ENCODE measurements at regions not wholly inside any gene's neighbourhood (a gene's known extent, or its start where the extent isn't known, plus 50 kb on each side); places are given as distances from the start of the nearest gene placed in this dataset.

GRCh38 chr6:153947808-153948447, 91.1 kb upstream of the OPRM1 start:
- Mint-ChIP-seq H3K4me3 (no peak overlapping the region), H3K9me3 (no peaks in the 10 kb centered on the region), H3K4me1 (peaks cover 0 to 5% (median 0%) of the 10 kb centered on the region in 7 donors), H3K27me3 (peaks cover 0 to 15% (median 8%) of the 10 kb centered on the region in 5 donors), H3K27ac (no peak overlapping the region), H3K36me3 (no peaks in the 10 kb centered on the region)
- intact Hi-C loops (cut with micrococcal nuclease), result loop anchor here in 1 of 2 donors (2.0 kb wide), 1 partner anchor 717 kb away; no protein-coding TSS in a partner anchor
- DNase-seq, result peak in 3 of 9 donors; percentile 3 to 9 (median 3)
- Histone ChIP-seq H3K9me3 (ENCODE audit: control insufficient read depth in 2 of 3, low read length in 3 of 3) (no peaks in the 10 kb centered on the region), H3K27me3 (ENCODE audit: control insufficient read depth in 2 of 2, insufficient read depth in 2 of 2, low read length in 2 of 2) (no peaks in the 10 kb centered on the region), H3K4me3 (ENCODE audit: low read length) (no peak overlapping the region), H3K27ac (ENCODE audit: low read depth, low read length) (no peak overlapping the region), H3K36me3 (ENCODE audit: control insufficient read depth in 2 of 3, insufficient read depth in 3 of 3, low read length in 3 of 3) (no peaks in the 10 kb centered on the region), H3K4me1 (ENCODE audit: control insufficient read depth in 2 of 2, insufficient read depth in 2 of 2, low read length in 2 of 2) (no peaks in the 10 kb centered on the region)
- ChIA-PET CTCF (no interaction called here), POLR2A (no interaction called here)
- ATAC-seq, result no peak

GRCh38 chr6:153944201-153944600, 94.8 kb upstream of the OPRM1 start:
- H3K36me3 ChIP-seq (ENCODE audit: control insufficient read depth in 2 of 3, insufficient read depth in 3 of 3, low read length in 3 of 3), result no peaks in the 10 kb centered on the region
- CTCF ChIA-PET, result no interaction called here
- no peak for DNase-seq
- intact Hi-C loops (cut with micrococcal nuclease), result no loop called here
- H3K27ac ChIP-seq (ENCODE audit: low read depth, low read length), result no peak overlapping the region
- no peaks in the 10 kb centered on the region for H3K27me3 ChIP-seq (ENCODE audit: control insufficient read depth in 2 of 2, insufficient read depth in 2 of 2, low read length in 2 of 2)
- Mint-ChIP-seq H3K27me3 (peaks cover 0 to 8% (median 4%) of the 10 kb centered on the region in 5 donors), H3K27ac (no peak overlapping the region), H3K4me3 (no peak overlapping the region), H3K9me3 (no peaks in the 10 kb centered on the region), H3K4me1 (peaks cover 0 to 5% (median 0%) of the 10 kb centered on the region in 7 donors), H3K36me3 (no peaks in the 10 kb centered on the region)
- H3K9me3 ChIP-seq (ENCODE audit: control insufficient read depth in 2 of 3, low read length in 3 of 3), result no peaks in the 10 kb centered on the region
- no peak for ATAC-seq
- H3K4me3 ChIP-seq (ENCODE audit: low read length), result no peak overlapping the region
- H3K4me1 ChIP-seq (ENCODE audit: control insufficient read depth in 2 of 2, insufficient read depth in 2 of 2, low read length in 2 of 2), result no peaks in the 10 kb centered on the region
- POLR2A ChIA-PET, result no interaction called here

GRCh38 chr6:153942361-153942760, 96.7 kb upstream of the OPRM1 start:
- H3K4me1 Mint-ChIP-seq, result no peaks in the 10 kb centered on the region
- no peak overlapping the region for H3K27ac Mint-ChIP-seq
- H3K4me1 ChIP-seq (ENCODE audit: control insufficient read depth in 2 of 2, insufficient read depth in 2 of 2, low read length in 2 of 2), result no peaks in the 10 kb centered on the region
- intact Hi-C loops (cut with micrococcal nuclease), result no loop called here
- H3K4me3 ChIP-seq (ENCODE audit: low read length), result no peak overlapping the region
- no peaks in the 10 kb centered on the region for H3K27me3 ChIP-seq (ENCODE audit: control insufficient read depth in 2 of 2, insufficient read depth in 2 of 2, low read length in 2 of 2)
- POLR2A ChIA-PET, result no interaction called here
- H3K36me3 ChIP-seq (ENCODE audit: control insufficient read depth in 2 of 3, insufficient read depth in 3 of 3, low read length in 3 of 3), result no peaks in the 10 kb centered on the region
- H3K36me3 Mint-ChIP-seq, result no peaks in the 10 kb centered on the region
- DNase-seq (no peak), ATAC-seq (no peak)
- H3K4me3 Mint-ChIP-seq, result no peak overlapping the region
- no peaks in the 10 kb centered on the region for H3K9me3 ChIP-seq (ENCODE audit: control insufficient read depth in 2 of 3, low read length in 3 of 3)
- H3K9me3 Mint-ChIP-seq, result peaks cover 0 to 1% (median 0%) of the 10 kb centered on the region in 11 donors
- no peak overlapping the region for H3K27ac ChIP-seq (ENCODE audit: low read depth, low read length)
- peaks cover 0 to 10% (median 6%) of the 10 kb centered on the region in 5 donors for H3K27me3 Mint-ChIP-seq
- CTCF ChIA-PET, result no interaction called here

GRCh38 chr6:153941768-153942167, 97.3 kb upstream of the OPRM1 start:
- Histone ChIP-seq H3K4me1 (ENCODE audit: control insufficient read depth in 2 of 2, insufficient read depth in 2 of 2, low read length in 2 of 2) (no peaks in the 10 kb centered on the region), H3K4me3 (ENCODE audit: low read length) (no peak overlapping the region), H3K27ac (ENCODE audit: low read depth, low read length) (no peak overlapping the region), H3K36me3 (ENCODE audit: control insufficient read depth in 2 of 3, insufficient read depth in 3 of 3, low read length in 3 of 3) (no peaks in the 10 kb centered on the region), H3K27me3 (ENCODE audit: control insufficient read depth in 2 of 2, insufficient read depth in 2 of 2, low read length in 2 of 2) (no peaks in the 10 kb centered on the region), H3K9me3 (ENCODE audit: control insufficient read depth in 2 of 3, low read length in 3 of 3) (no peaks in the 10 kb centered on the region)
- DNase-seq, result no peak
- ChIA-PET POLR2A (no interaction called here), CTCF (no interaction called here)
- H3K4me1 Mint-ChIP-seq, result no peaks in the 10 kb centered on the region
- peaks cover 0 to 1% (median 0%) of the 10 kb centered on the region in 11 donors for H3K9me3 Mint-ChIP-seq
- ATAC-seq, result no peak
- intact Hi-C loops (cut with micrococcal nuclease), result no loop called here
- no peak overlapping the region for H3K27ac Mint-ChIP-seq
- H3K4me3 Mint-ChIP-seq, result no peak overlapping the region
- peaks cover 0 to 15% (median 8%) of the 10 kb centered on the region in 5 donors for H3K27me3 Mint-ChIP-seq
- no peaks in the 10 kb centered on the region for H3K36me3 Mint-ChIP-seq

GRCh38 chr6:153938876-153939275, 100.2 kb upstream of the OPRM1 start:
- no peak for ATAC-seq
- H3K36me3 ChIP-seq (ENCODE audit: control insufficient read depth in 2 of 3, insufficient read depth in 3 of 3, low read length in 3 of 3), result no peaks in the 10 kb centered on the region
- H3K27me3 ChIP-seq (ENCODE audit: control insufficient read depth in 2 of 2, insufficient read depth in 2 of 2, low read length in 2 of 2), result no peaks in the 10 kb centered on the region
- intact Hi-C loops (cut with micrococcal nuclease), result no loop called here
- CTCF ChIA-PET, result interaction anchor here (0.6 kb wide), 1 partner anchor 991 kb away, joined by 3 read pairs; no protein-coding TSS in a partner anchor
- Mint-ChIP-seq H3K4me1 (no peaks in the 10 kb centered on the region), H3K27ac (no peak overlapping the region), H3K9me3 (peaks cover 0 to 2% (median 0%) of the 10 kb centered on the region in 11 donors), H3K27me3 (peaks cover 0 to 15% (median 6%) of the 10 kb centered on the region in 5 donors), H3K36me3 (no peaks in the 10 kb centered on the region), H3K4me3 (no peak overlapping the region)
- H3K4me1 ChIP-seq (ENCODE audit: control insufficient read depth in 2 of 2, insufficient read depth in 2 of 2, low read length in 2 of 2), result no peaks in the 10 kb centered on the region
- H3K9me3 ChIP-seq (ENCODE audit: control insufficient read depth in 2 of 3, low read length in 3 of 3), result no peaks in the 10 kb centered on the region
- no peak for DNase-seq
- H3K4me3 ChIP-seq (ENCODE audit: low read length), result no peak overlapping the region
- H3K27ac ChIP-seq (ENCODE audit: low read depth, low read length), result no peak overlapping the region
- POLR2A ChIA-PET, result no interaction called here

GRCh38 chr6:153931431-153931830, 107.6 kb upstream of the OPRM1 start:
- DNase-seq, result no peak
- Histone ChIP-seq H3K27ac (ENCODE audit: low read depth, low read length) (no peak overlapping the region), H3K4me1 (ENCODE audit: control insufficient read depth in 2 of 2, insufficient read depth in 2 of 2, low read length in 2 of 2) (no peaks in the 10 kb centered on the region), H3K36me3 (ENCODE audit: control insufficient read depth in 2 of 3, insufficient read depth in 3 of 3, low read length in 3 of 3) (no peaks in the 10 kb centered on the region), H3K4me3 (ENCODE audit: low read length) (no peak overlapping the region), H3K27me3 (ENCODE audit: control insufficient read depth in 2 of 2, insufficient read depth in 2 of 2, low read length in 2 of 2) (no peaks in the 10 kb centered on the region), H3K9me3 (ENCODE audit: control insufficient read depth in 2 of 3, low read length in 3 of 3) (no peaks in the 10 kb centered on the region)
- no peaks in the 10 kb centered on the region for H3K4me1 Mint-ChIP-seq
- peaks cover 0 to 4% (median 0%) of the 10 kb centered on the region in 5 donors for H3K27me3 Mint-ChIP-seq
- POLR2A ChIA-PET, result no interaction called here
- CTCF ChIA-PET, result no interaction called here
- intact Hi-C loops (cut with micrococcal nuclease), result no loop called here
- H3K36me3 Mint-ChIP-seq, result no peaks in the 10 kb centered on the region
- no peak for ATAC-seq
- no peak overlapping the region for H3K4me3 Mint-ChIP-seq
- H3K9me3 Mint-ChIP-seq, result peaks cover 0 to 2% (median 0%) of the 10 kb centered on the region in 11 donors
- H3K27ac Mint-ChIP-seq, result no peak overlapping the region

GRCh38 chr6:153927867-153928266, 111.2 kb upstream of the OPRM1 start:
- H3K27ac ChIP-seq (ENCODE audit: low read depth, low read length), result no peak overlapping the region
- no peak overlapping the region for H3K27ac Mint-ChIP-seq
- no peaks in the 10 kb centered on the region for H3K9me3 ChIP-seq (ENCODE audit: control insufficient read depth in 2 of 3, low read length in 3 of 3)
- H3K4me1 Mint-ChIP-seq, result no peaks in the 10 kb centered on the region
- no peaks in the 10 kb centered on the region for H3K36me3 Mint-ChIP-seq
- no peak overlapping the region for H3K4me3 ChIP-seq (ENCODE audit: low read length)
- POLR2A ChIA-PET, result no interaction called here
- intact Hi-C loops (cut with micrococcal nuclease), result no loop called here
- H3K36me3 ChIP-seq (ENCODE audit: control insufficient read depth in 2 of 3, insufficient read depth in 3 of 3, low read length in 3 of 3), result no peaks in the 10 kb centered on the region
- DNase-seq (no peak), ATAC-seq (no peak)
- CTCF ChIA-PET, result no interaction called here
- H3K9me3 Mint-ChIP-seq, result no peaks in the 10 kb centered on the region
- no peaks in the 10 kb centered on the region for H3K27me3 ChIP-seq (ENCODE audit: control insufficient read depth in 2 of 2, insufficient read depth in 2 of 2, low read length in 2 of 2)
- H3K4me3 Mint-ChIP-seq, result no peak overlapping the region
- H3K4me1 ChIP-seq (ENCODE audit: control insufficient read depth in 2 of 2, insufficient read depth in 2 of 2, low read length in 2 of 2), result no peaks in the 10 kb centered on the region
- no peaks in the 10 kb centered on the region for H3K27me3 Mint-ChIP-seq

Data from naive thymus-derived CD4-positive, alpha-beta T cell (primary cell).